ENCODE measurements at regions not wholly inside any gene's neighbourhood (a gene's known extent, or its start where the extent isn't known, plus 50 kb on each side); places are given as distances from the start of the nearest gene placed in this dataset.

DNA sequence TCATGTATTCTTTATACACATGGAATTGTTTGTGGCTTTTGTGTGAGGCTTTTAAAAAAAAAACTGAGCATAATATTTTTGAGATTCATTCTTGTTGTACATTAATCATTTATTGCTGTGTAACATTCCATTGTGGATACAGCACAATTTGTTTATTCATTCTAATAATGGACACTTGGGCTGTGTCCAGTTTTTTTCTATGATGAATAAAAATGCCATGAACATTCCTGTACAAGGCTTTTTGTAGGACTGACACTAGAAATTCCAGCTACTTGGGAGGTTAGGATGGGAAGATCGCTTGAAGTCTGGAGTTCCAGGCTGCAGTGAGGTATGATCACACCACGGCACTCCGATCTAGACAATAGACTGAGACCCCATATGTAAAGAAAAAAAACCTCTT lies 254.3 kb upstream of the CACNA2D1 start:
- TF ChIP-seq, protein P1, sequence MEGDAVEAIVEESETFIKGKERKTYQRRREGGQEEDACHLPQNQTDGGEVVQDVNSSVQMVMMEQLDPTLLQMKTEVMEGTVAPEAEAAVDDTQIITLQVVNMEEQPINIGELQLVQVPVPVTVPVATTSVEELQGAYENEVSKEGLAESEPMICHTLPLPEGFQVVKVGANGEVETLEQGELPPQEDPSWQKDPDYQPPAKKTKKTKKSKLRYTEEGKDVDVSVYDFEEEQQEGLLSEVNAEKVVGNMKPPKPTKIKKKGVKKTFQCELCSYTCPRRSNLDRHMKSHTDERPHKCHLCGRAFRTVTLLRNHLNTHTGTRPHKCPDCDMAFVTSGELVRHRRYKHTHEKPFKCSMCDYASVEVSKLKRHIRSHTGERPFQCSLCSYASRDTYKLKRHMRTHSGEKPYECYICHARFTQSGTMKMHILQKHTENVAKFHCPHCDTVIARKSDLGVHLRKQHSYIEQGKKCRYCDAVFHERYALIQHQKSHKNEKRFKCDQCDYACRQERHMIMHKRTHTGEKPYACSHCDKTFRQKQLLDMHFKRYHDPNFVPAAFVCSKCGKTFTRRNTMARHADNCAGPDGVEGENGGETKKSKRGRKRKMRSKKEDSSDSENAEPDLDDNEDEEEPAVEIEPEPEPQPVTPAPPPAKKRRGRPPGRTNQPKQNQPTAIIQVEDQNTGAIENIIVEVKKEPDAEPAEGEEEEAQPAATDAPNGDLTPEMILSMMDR (IDR thresholded peaks at IDR 0.05): no peak
- TF ChIP-seq POLR2A (IDR thresholded peaks at IDR 0.05): no peak
